Endothelial cell of umbilical vein (primary cell): ENCODE measurements at regions not wholly inside any gene's neighbourhood (a gene's known extent, or its start where the extent isn't known, plus 50 kb on each side); places are given as distances from the start of the nearest gene placed in this dataset.

ENCODE experiments used
- BruUV-seq: library from RNA; stranded (reverse); fragments of 400-500 nt; replicated peaks from 2 replicates; lab custom pipeline; 2021; lab: Mats Ljungman, UMichigan
- CTCF ChIA-PET: fragments of 300-600, 350-600 bp; sonication (Branson Sonifier 250); formaldehyde crosslinking; loops from one replicate; lab custom pipeline; 2021; ENCODE audit warnings: antibody characterized with exemption, inconsistent platforms; lab: Charles Lee
- POLR2A ChIA-PET: fragments of 300-600, 350-600 bp; sonication (Branson Sonifier 250); formaldehyde crosslinking; loops from one replicate; lab custom pipeline; 2021; ENCODE audit warnings: antibody characterized with exemption, inconsistent platforms; lab: Charles Lee
- DNase-seq: peaks from one replicate; pipeline ENCODE4 v3.0.0-alpha.2; 2011; ENCODE audit warnings: low read depth, low spot score
- FAIRE-seq: peaks from 2 replicates; lab custom pipeline; 2011; peaks lifted over from hg19 to GRCh38; lab: Jason Lieb, UNC
- H2AFZ ChIP-seq: 2 replicates; pipeline ENCODE4 v1.6.0; 2012; ENCODE audit warnings: low read depth, low read length, control low read depth, inconsistent platforms
- H3K27ac ChIP-seq: 2 replicates; pipeline ENCODE4 v1.5.1; 2011; ENCODE audit warnings: low read depth, mild to moderate bottlenecking, control low read depth, low read length, moderate library complexity; ENCODE audit not compliant: insufficient read depth
- H3K27me3 ChIP-seq, 2 experiments: 2 replicates each; pipeline versions ENCODE4 v1.6.0 to v1.6.1; 2011; ENCODE audit warnings: low read length in 2 of 2, mixed read lengths in 1 of 2; ENCODE audit not compliant: control insufficient read depth in 2 of 2, insufficient read depth in 2 of 2
- H3K36me3 ChIP-seq, 2 experiments: 2 replicates in 1 of 2; 3 replicates in 1 of 2; pipeline ENCODE4 v1.5.1; 2011; ENCODE audit warnings: low read length in 2 of 2, mild to moderate bottlenecking in 1 of 2, moderate library complexity in 1 of 2; ENCODE audit not compliant: control insufficient read depth in 2 of 2, insufficient read depth in 2 of 2; ENCODE audit errors: extremely low read depth in 1 of 2
- H3K4me1 ChIP-seq: 3 replicates; pipeline ENCODE4 v1.5.1; 2011; ENCODE audit warnings: mild to moderate bottlenecking, low read length; ENCODE audit not compliant: control insufficient read depth, insufficient read depth; ENCODE audit errors: extremely low read depth
- H3K4me2 ChIP-seq: 2 replicates; pipeline ENCODE4 v1.6.1; 2011; ENCODE audit warnings: low read length, control low read depth, mixed read lengths; ENCODE audit not compliant: insufficient read depth
- H3K4me3 ChIP-seq, 3 experiments: fragments of 200-600 bp in 1 of 3; sonication (generic), shearing (Covaris generic) in 1 of 3; replicated peaks in 1 of 3; 2 replicates each; pipeline ENCODE4 v1.5.1; 2011 to 2016; ENCODE audit warnings: control low read depth in 3 of 3, low read length in 3 of 3, mild to moderate bottlenecking in 2 of 3, inconsistent platforms in 1 of 3, low read depth in 1 of 3, moderate library complexity in 1 of 3; ENCODE audit not compliant: insufficient read depth in 1 of 3
- H3K79me2 ChIP-seq: 2 replicates; pipeline ENCODE4 v1.6.0; 2012; ENCODE audit warnings: low read length, inconsistent platforms; ENCODE audit not compliant: control insufficient read depth, insufficient read depth
- H3K9ac ChIP-seq: replicated peaks from 2 replicates; pipeline ENCODE3; 2011; ENCODE audit warnings: low read length, control low read depth; ENCODE audit not compliant: insufficient read depth; ENCODE audit errors: extremely low read depth
- H3K9me1 ChIP-seq: replicated peaks from 3 replicates; pipeline ENCODE4 v1.6.0; 2011; ENCODE audit warnings: mild to moderate bottlenecking, low read length; ENCODE audit not compliant: control insufficient read depth, insufficient read depth; ENCODE audit errors: extremely low read depth
- H3K9me3 ChIP-seq: replicated peaks from 2 replicates; pipeline ENCODE4 v1.5.1; 2012; ENCODE audit warnings: low read length, inconsistent platforms; ENCODE audit not compliant: control insufficient read depth, insufficient read depth
- H4K20me1 ChIP-seq: replicated peaks from 2 replicates; pipeline ENCODE3; 2011; ENCODE audit warnings: mild to moderate bottlenecking, low read length; ENCODE audit not compliant: control insufficient read depth, insufficient read depth; ENCODE audit errors: extremely low read depth
- CTCF ChIP-seq, 2 donors: IDR thresholded peaks; 1 replicate in 1 of 2; 2 replicates in 1 of 2; pipeline ENCODE4 v1.5.1; 2011; ENCODE audit warnings: low read length in 2 of 2, mild to moderate bottlenecking in 2 of 2, moderate library complexity in 2 of 2, control low read depth in 1 of 2, inconsistent platforms in 1 of 2, low read depth in 1 of 2; ENCODE audit not compliant: insufficient read depth in 1 of 2; ENCODE audit errors: extremely low read depth in 1 of 2
- EZH2 ChIP-seq: IDR thresholded peaks from 2 replicates; pipeline ENCODE4 v1.6.1; 2012; ENCODE audit warnings: borderline replicate concordance, low read depth, mild to moderate bottlenecking, moderate library complexity, low read length, inconsistent platforms; ENCODE audit not compliant: severe bottlenecking
- FOS ChIP-seq: IDR thresholded peaks from 2 replicates; pipeline ENCODE4 v1.6.1; 2011; ENCODE audit warnings: mild to moderate bottlenecking, low read length, moderate library complexity, borderline replicate concordance; ENCODE audit not compliant: insufficient read depth
- GATA2 ChIP-seq: IDR thresholded peaks from 2 replicates; pipeline ENCODE4 v1.7.0; 2011; ENCODE audit warnings: low read depth, mild to moderate bottlenecking, moderate library complexity, mixed read lengths, low read length; ENCODE audit not compliant: insufficient read length, insufficient read depth
- JUN ChIP-seq: IDR thresholded peaks from 2 replicates; pipeline ENCODE4 v1.6.1; 2011; ENCODE audit warnings: borderline replicate concordance, low read depth; ENCODE audit not compliant: insufficient read length, insufficient read depth
- MAX ChIP-seq: IDR thresholded peaks from 2 replicates; pipeline ENCODE4 v1.6.1; 2011; ENCODE audit not compliant: insufficient read depth, insufficient read length
- MYC ChIP-seq: IDR thresholded peaks from one replicate; pipeline ENCODE4 v1.6.1; 2011; ENCODE audit warnings: mild to moderate bottlenecking, low read depth, low read length
- POLR2A ChIP-seq: IDR thresholded peaks from 2 replicates; pipeline ENCODE4 v1.6.1; 2012; ENCODE audit warnings: low read depth, mild to moderate bottlenecking, control low read depth, low read length
- POLR2AphosphoS5 ChIP-seq: IDR thresholded peaks from 2 replicates; pipeline ENCODE4 v1.6.1; 2012; ENCODE audit warnings: low read depth, mild to moderate bottlenecking, control low read depth, low read length, moderate library complexity; ENCODE audit not compliant: insufficient read depth
- dilution Hi-C: fragments of 300-500 bp; cut with MboI; formaldehyde crosslinking; loops from one replicate; pipeline ENCODE4 v1.15.0; 2019; ENCODE audit warnings: low sequenced_read_pairs; ENCODE audit not compliant: extremely low pct_ligation_motif_present
- intact Hi-C: fragments of 100-400 bp; cut with micrococcal nuclease; formaldehyde crosslinking; loops from one replicate; pipeline ENCODE4 v1.10.0; 2022

GRCh38 chr6:14511061-14511586 lies 393.6 kb downstream of the CD83 start:
- Histone ChIP-seq H3K9ac (no peak overlapping the region), H3K4me2 (no peak overlapping the region), H3K9me3 (no peaks in the 10 kb centered on the region), H4K20me1 (no peaks in the 10 kb centered on the region), H3K9me1 (no peaks in the 10 kb centered on the region), H3K4me1 (no peaks in the 10 kb centered on the region), H3K27me3 (no peaks in the 10 kb centered on the region), H3K4me3 (no peak overlapping the region), H2AFZ (no peak overlapping the region), H3K36me3 (no peaks in the 10 kb centered on the region), H3K27ac (no peak overlapping the region), H3K79me2 (no peaks in the 10 kb centered on the region)
- ChIA-PET CTCF (no interaction called here), POLR2A (no interaction called here)
- BruUV-seq: no TSS peak
- DNase-seq: no peak
- intact Hi-C loops: no loop called here
- FAIRE-seq: no peak
- dilution Hi-C loops: no loop called here
- TF ChIP-seq GATA2: no peak
- no peak for TF ChIP-seq EZH2
- TF ChIP-seq POLR2AphosphoS5: no peak
- no peak for TF ChIP-seq JUN
- no peak for TF ChIP-seq CTCF (IDR thresholded peaks at IDR 0.05; ENCODE audit: extremely low read depth in 1 of 2, insufficient read depth in 1 of 2, low read depth in 1 of 2, low read length in 2 of 2)
- TF ChIP-seq FOS: no peak
- TF ChIP-seq MAX: no peak
- TF ChIP-seq POLR2A: no peak
- no peak for TF ChIP-seq MYC
